HL-60 (cell line): ENCODE measurements at regions not wholly inside any gene's neighbourhood (a gene's known extent, or its start where the extent isn't known, plus 50 kb on each side); places are given as distances from the start of the nearest gene placed in this dataset.

Experiments
- CTCF ChIP-seq: IDR thresholded peaks from one replicate; pipeline ENCODE4 v1.5.1; 2011; ENCODE audit warnings: low read length, control low read depth, inconsistent platforms; ENCODE audit not compliant: insufficient read depth
- POLR2AphosphoS5 ChIP-seq: IDR thresholded peaks from 2 replicates; pipeline ENCODE4 v1.6.1; 2012; ENCODE audit warnings: low read depth
- REST ChIP-seq: IDR thresholded peaks from 2 replicates; pipeline ENCODE4 v1.6.1; 2012; ENCODE audit warnings: low read depth; ENCODE audit not compliant: insufficient replicate concordance

- TF ChIP-seq POLR2AphosphoS5, result no peak
- TF ChIP-seq CTCF, result no peak
- no peak for TF ChIP-seq REST
Measured at GRCh38 chr4:14700544-14700943, 301.7 kb upstream of the CPEB2 start.
